ENCODE measurements at regions not wholly inside any gene's neighbourhood (a gene's known extent, or its start where the extent isn't known, plus 50 kb on each side); places are given as distances from the start of the nearest gene placed in this dataset.

DNA sequence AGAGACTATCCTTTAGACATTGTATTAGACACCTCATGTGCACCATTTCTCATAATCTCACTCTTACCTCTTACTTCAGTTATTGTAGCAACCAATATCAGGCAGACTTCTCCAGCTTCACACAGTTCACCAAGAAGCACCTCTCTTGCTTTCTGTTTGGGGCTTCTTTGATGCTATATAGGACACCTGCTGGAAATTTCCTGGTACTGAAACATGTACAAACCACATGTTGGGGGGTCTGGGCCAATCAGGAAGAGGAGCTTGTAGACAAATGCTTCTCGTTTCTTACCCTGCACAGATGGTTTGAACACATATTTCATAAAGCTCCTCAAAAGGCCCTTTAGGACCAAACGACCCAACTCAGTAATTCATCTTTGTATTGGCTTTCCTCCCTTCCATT lies 212.1 kb downstream of the IZUMO3 start:
- 25 to 35% (median 31%) methylated on average over 2 of the region's 2 CpGs for WGBS, 3 donors
- DNase-seq: no peak
- H3K4me1 ChIP-seq (ENCODE audit: insufficient read depth): no peaks in the 10 kb centered on the region

GRCh38 chr9:24298912-24299311 lies 246.8 kb downstream of the IZUMO3 start:
- TF ChIP-seq EP300 (IDR thresholded peaks at IDR 0.05) (no peak), CTCF (IDR thresholded peaks at IDR 0.05) (no peak)
- Histone ChIP-seq H3K4me1 (ENCODE audit: insufficient read depth) (no peaks in the 10 kb centered on the region), H3K27me3 (no peaks in the 10 kb centered on the region), H3K27ac (no peak overlapping the region), H3K9me3 (no peaks in the 10 kb centered on the region), H3K4me3 (no peak overlapping the region), H3K36me3 (no peaks in the 10 kb centered on the region)
- no peak for DNase-seq
- 82 to 84% (median 82%) methylated on average over 4 of the region's 4 CpGs for WGBS, 3 donors
- intact Hi-C loops (cut with DNase I): no loop called here

More for the DNA sequence above, 212.1 kb downstream of the IZUMO3 start:
- H3K36me3 ChIP-seq: no peaks in the 10 kb centered on the region
- H3K9me3 ChIP-seq: no peaks in the 10 kb centered on the region
- no peak overlapping the region for H3K4me3 ChIP-seq
- no peak overlapping the region for H3K27ac ChIP-seq
- TF ChIP-seq POLR2A (IDR thresholded peaks at IDR 0.05) (no peak), EP300 (IDR thresholded peaks at IDR 0.05) (no peak), CTCF (IDR thresholded peaks at IDR 0.05) (no peak)
- H3K27me3 ChIP-seq: no peaks in the 10 kb centered on the region
- intact Hi-C loops (cut with DNase I): no loop called here

- Histone ChIP-seq H3K9me3 (no peaks in the 10 kb centered on the region), H3K4me1 (ENCODE audit: insufficient read depth) (no peaks in the 10 kb centered on the region), H3K4me3 (no peak overlapping the region), H3K27ac (no peak overlapping the region), H3K27me3 (no peaks in the 10 kb centered on the region), H3K36me3 (no peaks in the 10 kb centered on the region)
- TF ChIP-seq POLR2A (IDR thresholded peaks at IDR 0.05) (no peak), EP300 (IDR thresholded peaks at IDR 0.05) (no peak), CTCF (IDR thresholded peaks at IDR 0.05) (no peak)
- DNase-seq: no peak
- intact Hi-C loops (cut with DNase I): no loop called here
- 88 to 91% (median 90%) methylated on average over 2 of the region's 2 CpGs for WGBS, 3 donors
Measured at GRCh38 chr9:24297931-24298330, 247.8 kb downstream of the IZUMO3 start.

- no peaks in the 10 kb centered on the region for H3K36me3 ChIP-seq
- H3K9me3 ChIP-seq: no peaks in the 10 kb centered on the region
- no peaks in the 10 kb centered on the region for H3K27me3 ChIP-seq
- WGBS, 3 donors: 69 to 73% (median 69%) methylated on average over 1 of the region's 1 CpG
- H3K4me1 ChIP-seq (ENCODE audit: insufficient read depth): no peaks in the 10 kb centered on the region
- no peak overlapping the region for H3K27ac ChIP-seq
- TF ChIP-seq CTCF (IDR thresholded peaks at IDR 0.05): no peak
- TF ChIP-seq EP300 (IDR thresholded peaks at IDR 0.05): no peak
- TF ChIP-seq POLR2A (IDR thresholded peaks at IDR 0.05): no peak
- no peak for DNase-seq
- no peak overlapping the region for H3K4me3 ChIP-seq
- intact Hi-C loops (cut with DNase I): no loop called here
Measured at GRCh38 chr9:24296124-24296523, 249.6 kb downstream of the IZUMO3 start.

DNA sequence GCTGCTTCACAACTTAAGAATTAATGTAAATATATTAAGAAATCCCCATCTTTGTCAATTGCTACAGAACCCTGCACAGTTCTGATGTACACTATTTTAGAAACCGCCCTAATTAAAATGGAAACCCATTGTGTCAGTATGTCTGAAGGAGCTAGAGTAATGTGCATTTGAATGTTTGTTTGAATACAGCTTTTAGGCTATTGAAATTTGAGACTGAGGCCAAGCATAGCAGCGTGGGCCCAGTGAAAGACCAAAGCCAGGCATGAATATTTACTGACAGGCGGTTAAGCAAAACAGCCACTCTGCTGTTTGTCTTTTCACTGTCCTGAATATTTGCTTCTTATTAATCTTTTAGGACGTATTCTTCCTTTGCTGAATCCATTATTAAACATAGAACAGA lies 252.3 kb downstream of the IZUMO3 start:
- intact Hi-C loops (cut with DNase I): no loop called here
- no peak for TF ChIP-seq POLR2A (IDR thresholded peaks at IDR 0.05)
- no peak for TF ChIP-seq CTCF (IDR thresholded peaks at IDR 0.05)
- TF ChIP-seq EP300 (IDR thresholded peaks at IDR 0.05): no peak
- no peaks in the 10 kb centered on the region for H3K9me3 ChIP-seq
- H3K4me3 ChIP-seq: no peak overlapping the region
- no peaks in the 10 kb centered on the region for H3K27me3 ChIP-seq
- H3K4me1 ChIP-seq (ENCODE audit: insufficient read depth): no peaks in the 10 kb centered on the region
- H3K36me3 ChIP-seq: no peaks in the 10 kb centered on the region
- 41 to 52% (median 45%) methylated on average over 4 of the region's 4 CpGs for WGBS, 3 donors
- no peak for DNase-seq
- no peak overlapping the region for H3K27ac ChIP-seq

All from ovary (tissue), 7 donors.